ENCODE measurements at regions not wholly inside any gene's neighbourhood (a gene's known extent, or its start where the extent isn't known, plus 50 kb on each side); places are given as distances from the start of the nearest gene placed in this dataset.

- Histone ChIP-seq H3K27me3 (ENCODE audit: insufficient read depth, poor library complexity, severe bottlenecking) (no peaks in the 10 kb centered on the region), H3K4me3 (replicated peaks; ENCODE audit: insufficient read depth, low read length) (no peak overlapping the region), H3K27ac (replicated peaks) (no peak overlapping the region)
- TF ChIP-seq, protein P1, sequence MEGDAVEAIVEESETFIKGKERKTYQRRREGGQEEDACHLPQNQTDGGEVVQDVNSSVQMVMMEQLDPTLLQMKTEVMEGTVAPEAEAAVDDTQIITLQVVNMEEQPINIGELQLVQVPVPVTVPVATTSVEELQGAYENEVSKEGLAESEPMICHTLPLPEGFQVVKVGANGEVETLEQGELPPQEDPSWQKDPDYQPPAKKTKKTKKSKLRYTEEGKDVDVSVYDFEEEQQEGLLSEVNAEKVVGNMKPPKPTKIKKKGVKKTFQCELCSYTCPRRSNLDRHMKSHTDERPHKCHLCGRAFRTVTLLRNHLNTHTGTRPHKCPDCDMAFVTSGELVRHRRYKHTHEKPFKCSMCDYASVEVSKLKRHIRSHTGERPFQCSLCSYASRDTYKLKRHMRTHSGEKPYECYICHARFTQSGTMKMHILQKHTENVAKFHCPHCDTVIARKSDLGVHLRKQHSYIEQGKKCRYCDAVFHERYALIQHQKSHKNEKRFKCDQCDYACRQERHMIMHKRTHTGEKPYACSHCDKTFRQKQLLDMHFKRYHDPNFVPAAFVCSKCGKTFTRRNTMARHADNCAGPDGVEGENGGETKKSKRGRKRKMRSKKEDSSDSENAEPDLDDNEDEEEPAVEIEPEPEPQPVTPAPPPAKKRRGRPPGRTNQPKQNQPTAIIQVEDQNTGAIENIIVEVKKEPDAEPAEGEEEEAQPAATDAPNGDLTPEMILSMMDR (IDR thresholded peaks at IDR 0.05; ENCODE audit: insufficient read depth, low read length), result no peak
- TF ChIP-seq POLR2AphosphoS5 (IDR thresholded peaks at IDR 0.05; ENCODE audit: low read depth), result no peak
- no peak for TF ChIP-seq SPI1 (IDR thresholded peaks at IDR 0.05; ENCODE audit: borderline replicate concordance, low read depth)
- no peak for TF ChIP-seq REST (IDR thresholded peaks at IDR 0.05; ENCODE audit: insufficient replicate concordance, low read depth)
- no peak for TF ChIP-seq GABPA (IDR thresholded peaks at IDR 0.05; ENCODE audit: low read depth)
- DNase-seq (ENCODE audit: low read depth in 1 of 2, low spot score in 1 of 2), result no peak
Measured at GRCh38 chr1:119291611-119292206, 76.9 kb upstream of the HAO2 start.

DNA sequence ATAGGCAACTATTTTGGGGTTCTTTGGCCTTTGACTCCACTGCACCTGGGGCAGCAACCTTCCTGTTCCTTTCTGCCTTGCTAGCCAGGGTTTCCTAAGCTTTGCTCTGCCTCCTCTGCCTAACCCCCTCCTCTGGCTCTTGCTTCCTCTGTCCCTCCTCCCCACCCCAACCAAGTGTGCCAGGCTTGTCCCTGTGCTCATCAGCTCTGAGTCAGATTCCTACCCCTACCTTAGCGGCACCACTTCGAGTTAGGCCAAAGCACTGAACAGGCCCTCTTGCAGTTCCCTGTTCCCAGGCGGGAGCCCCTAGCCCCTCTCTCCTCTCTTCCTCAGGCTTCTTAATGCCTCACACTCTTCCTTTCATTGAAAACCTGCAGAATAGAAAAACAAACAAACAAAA lies 74.8 kb upstream of the HAO2 start:
- Histone ChIP-seq H3K27me3 (ENCODE audit: insufficient read depth, poor library complexity, severe bottlenecking) (peaks cover 1% of the 10 kb centered on the region), H3K27ac (replicated peaks) (no peak overlapping the region), H3K4me3 (replicated peaks; ENCODE audit: insufficient read depth, low read length) (no peak overlapping the region)
- DNase-seq (ENCODE audit: low read depth in 1 of 2, low spot score in 1 of 2), result no peak
- TF ChIP-seq POLR2AphosphoS5 (IDR thresholded peaks at IDR 0.05; ENCODE audit: low read depth), result no peak
- TF ChIP-seq SPI1 (IDR thresholded peaks at IDR 0.05; ENCODE audit: borderline replicate concordance, low read depth), result no peak
- no peak for TF ChIP-seq REST (IDR thresholded peaks at IDR 0.05; ENCODE audit: insufficient replicate concordance, low read depth)
- TF ChIP-seq, protein P1 (IDR thresholded peaks at IDR 0.05; ENCODE audit: insufficient read depth, low read length), result no peak
- TF ChIP-seq GABPA (IDR thresholded peaks at IDR 0.05; ENCODE audit: low read depth), result no peak

DNA sequence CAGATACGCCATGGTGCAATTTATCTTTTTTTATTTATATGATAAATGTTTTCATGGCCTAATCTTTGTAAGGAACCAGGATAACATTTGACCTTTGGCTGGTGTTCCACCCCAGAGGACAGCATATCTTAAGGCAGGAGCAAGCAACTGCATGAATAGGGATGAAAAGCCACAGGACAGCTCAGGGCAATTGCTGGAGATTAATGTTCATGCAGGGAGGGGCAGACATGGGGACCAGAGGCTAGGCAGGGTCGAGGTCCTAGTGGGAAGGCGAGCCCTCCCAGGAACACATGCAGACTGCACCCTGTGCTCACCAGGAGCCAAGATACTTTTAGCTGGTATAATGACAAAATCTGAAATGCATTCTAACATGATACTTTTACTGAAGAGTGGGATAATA lies 74.4 kb upstream of the HAO2 start:
- no peak for DNase-seq (ENCODE audit: low read depth in 1 of 2, low spot score in 1 of 2)
- H3K27ac ChIP-seq (replicated peaks), result no peak overlapping the region
- H3K4me3 ChIP-seq (replicated peaks; ENCODE audit: insufficient read depth, low read length), result no peak overlapping the region
- H3K27me3 ChIP-seq (ENCODE audit: insufficient read depth, poor library complexity, severe bottlenecking), result peaks cover 3% of the 10 kb centered on the region
- TF ChIP-seq REST (IDR thresholded peaks at IDR 0.05; ENCODE audit: insufficient replicate concordance, low read depth) (no peak), SPI1 (IDR thresholded peaks at IDR 0.05; ENCODE audit: borderline replicate concordance, low read depth) (no peak), POLR2AphosphoS5 (IDR thresholded peaks at IDR 0.05; ENCODE audit: low read depth) (no peak), GABPA (IDR thresholded peaks at IDR 0.05; ENCODE audit: low read depth) (no peak)
- TF ChIP-seq, protein P1 (IDR thresholded peaks at IDR 0.05; ENCODE audit: insufficient read depth, low read length), result no peak

All from HL-60 (cell line).